ENCODE measurements at regions not wholly inside any gene's neighbourhood (a gene's known extent, or its start where the extent isn't known, plus 50 kb on each side); places are given as distances from the start of the nearest gene placed in this dataset.

- no peak for DNase-seq (ENCODE audit: low spot score)
- no peak for TF ChIP-seq CTCF (IDR thresholded peaks at IDR 0.05)
These were observed 61.7 kb downstream of the FAM217A start for GRCh38 chr6:4017058-4017739.

GRCh38 chr6:4017834-4018170, 61.1 kb downstream of the FAM217A start:
- no peak for TF ChIP-seq CTCF (IDR thresholded peaks at IDR 0.05)
- peak overlapping the region; percentile 84 for H3K4me3 ChIP-seq
- no peak for DNase-seq (ENCODE audit: low spot score)
- H3K27ac ChIP-seq = peak overlapping the region; percentile 97

More at GRCh38 chr6:4017058-4017739, 61.7 kb downstream of the FAM217A start:
- Histone ChIP-seq H3K27ac (peak overlapping the region; percentile 97), H3K4me3 (peak overlapping the region; percentile 84)

- TF ChIP-seq CTCF (IDR thresholded peaks at IDR 0.05) = no peak
These were observed 60.6 kb downstream of the FAM217A start for GRCh38 chr6:4018171-4018923.

More at GRCh38 chr6:4018171-4018923, 60.6 kb downstream of the FAM217A start:
- peak; percentile 97 for DNase-seq (ENCODE audit: low spot score)
- Histone ChIP-seq H3K4me3 (peak overlapping the region; percentile 84), H3K27ac (peak overlapping the region; percentile 97)
